GM18951 (cell line): ENCODE measurements at regions not wholly inside any gene's neighbourhood (a gene's known extent, or its start where the extent isn't known, plus 50 kb on each side); places are given as distances from the start of the nearest gene placed in this dataset.

Experiments used
- POLR2A ChIP-seq: IDR thresholded peaks from 4 replicates; pipeline ENCODE4 v1.6.1; 2011; ENCODE audit warnings: mild to moderate bottlenecking; ENCODE audit not compliant: insufficient read length, insufficient read depth; ENCODE audit errors: extremely low read depth
- in situ Hi-C: fragments of 300-500 bp; cut with MboI; formaldehyde crosslinking; loops from one replicate; pipeline ENCODE4 v1.12.0; 2022; ENCODE audit warnings: low sequenced_read_pairs, mixed read lengths, inconsistent platforms; ENCODE audit not compliant: unreplicated experiment

DNA sequence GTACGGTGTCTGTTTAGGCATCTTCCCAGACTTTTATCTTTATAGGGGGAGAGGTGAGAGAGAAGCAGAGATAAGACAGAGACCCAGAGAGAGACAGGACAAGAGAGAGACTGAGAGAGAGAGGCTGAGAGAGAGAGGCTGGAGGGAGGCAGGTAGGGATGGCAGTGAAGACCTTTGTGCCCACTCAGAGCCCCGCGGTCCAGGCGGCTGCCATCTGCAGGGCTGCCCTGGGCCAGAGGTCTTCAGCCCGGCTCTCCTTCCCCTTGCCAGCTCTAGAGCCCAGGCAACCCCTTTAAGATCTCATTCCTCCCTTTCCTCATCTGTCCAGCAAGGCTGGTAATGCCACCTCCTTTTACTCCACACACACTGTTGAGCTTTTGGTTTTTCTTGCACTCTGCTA lies 610.0 kb downstream of the GALR1 start:
- in situ Hi-C loops = no loop called here
- TF ChIP-seq POLR2A = no peak

DNA sequence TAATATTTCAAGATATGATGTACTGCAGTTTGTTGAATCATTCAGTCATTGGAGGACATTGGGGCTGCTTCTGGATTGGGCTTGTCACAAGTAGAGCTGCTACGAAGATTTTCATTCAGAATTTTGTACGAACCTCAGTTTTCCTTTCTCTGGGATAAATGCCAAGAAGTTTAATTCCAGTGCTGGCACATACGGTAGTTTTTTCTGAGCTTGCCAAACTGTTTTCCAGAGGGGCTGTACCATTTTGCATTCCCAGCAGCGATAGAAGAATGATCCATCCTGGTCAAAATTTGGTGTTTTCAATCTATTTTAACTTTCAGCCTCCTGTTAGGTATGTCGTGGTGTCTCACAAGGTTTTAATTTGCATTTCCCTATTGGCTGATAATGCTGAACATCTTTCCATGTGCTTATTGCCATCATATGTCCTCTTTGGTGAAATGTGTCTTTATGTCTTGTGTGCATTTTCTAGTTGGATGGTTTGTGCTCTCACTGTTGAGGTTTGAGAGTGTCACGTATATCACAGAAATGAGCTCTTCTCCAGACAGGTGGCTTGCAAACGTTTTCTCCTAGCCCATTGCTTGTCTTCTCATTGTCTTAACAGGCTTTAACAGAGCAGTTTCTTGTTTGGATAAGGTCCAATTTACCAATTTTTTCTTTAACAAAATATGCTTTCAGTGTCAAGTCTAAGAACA lies 612.6 kb downstream of the GALR1 start:
- no peak for TF ChIP-seq POLR2A
- in situ Hi-C loops = no loop called here

DNA sequence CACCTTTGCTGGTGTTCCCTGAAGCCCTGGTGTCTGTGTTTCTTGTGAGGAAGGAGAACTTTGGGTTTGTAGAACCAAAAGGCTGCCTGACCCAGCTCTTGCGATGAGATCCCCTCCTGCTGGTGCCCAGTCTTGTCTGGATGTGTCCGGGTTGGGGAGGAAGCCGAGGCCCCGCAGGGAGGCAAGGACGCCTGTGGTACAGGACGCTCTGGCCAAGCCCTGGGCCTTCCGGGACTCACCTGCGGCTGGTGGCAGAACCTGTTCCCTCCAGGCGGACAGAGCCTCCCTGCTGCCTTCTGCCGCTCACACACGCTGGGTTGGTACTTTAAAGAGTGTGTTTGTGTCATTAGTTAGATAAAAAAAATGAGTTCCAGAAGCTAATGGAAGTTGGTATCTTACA lies 616.2 kb downstream of the GALR1 start:
- no peak for TF ChIP-seq POLR2A
- in situ Hi-C loops = no loop called here

DNA sequence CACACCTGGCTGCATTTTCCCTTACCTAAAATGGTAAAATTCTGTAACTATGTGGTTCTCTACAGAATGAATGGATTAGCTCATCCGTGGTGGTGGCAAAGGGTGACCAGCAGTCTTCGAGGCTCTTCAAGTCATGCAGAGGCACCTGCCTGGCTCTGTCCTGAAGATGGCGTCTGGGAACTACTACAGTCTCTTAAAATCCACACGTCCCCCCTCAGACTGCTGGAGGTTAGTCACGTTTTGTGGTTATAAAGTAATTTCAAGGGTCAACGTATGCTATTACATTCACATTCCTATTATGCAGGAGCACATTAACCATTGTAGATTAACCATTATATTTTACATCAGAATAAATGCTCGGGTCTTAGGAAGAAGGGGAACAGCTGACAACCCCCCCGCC lies 616.7 kb downstream of the GALR1 start:
- TF ChIP-seq POLR2A = no peak
- in situ Hi-C loops = no loop called here

DNA sequence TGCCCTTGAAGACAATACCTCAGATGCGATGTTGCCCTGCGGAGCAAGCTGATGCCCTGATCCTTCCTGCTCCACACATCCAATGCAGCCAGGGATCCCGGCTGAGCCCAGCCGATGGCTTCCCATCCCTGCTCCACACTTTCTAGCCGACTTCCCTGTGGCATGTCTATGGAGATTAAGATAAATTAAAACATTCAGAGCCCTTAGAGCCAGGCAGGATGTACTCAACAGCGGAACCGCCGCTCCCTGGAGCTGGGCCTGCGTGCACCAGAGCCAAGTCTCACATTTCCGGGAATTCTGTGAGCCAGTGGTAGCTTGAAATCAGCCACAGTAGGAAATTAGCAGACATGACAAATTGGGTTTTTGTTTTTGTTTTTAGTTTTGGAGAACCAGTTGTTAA lies 620.6 kb downstream of the GALR1 start:
- in situ Hi-C loops = no loop called here
- no peak for TF ChIP-seq POLR2A

DNA sequence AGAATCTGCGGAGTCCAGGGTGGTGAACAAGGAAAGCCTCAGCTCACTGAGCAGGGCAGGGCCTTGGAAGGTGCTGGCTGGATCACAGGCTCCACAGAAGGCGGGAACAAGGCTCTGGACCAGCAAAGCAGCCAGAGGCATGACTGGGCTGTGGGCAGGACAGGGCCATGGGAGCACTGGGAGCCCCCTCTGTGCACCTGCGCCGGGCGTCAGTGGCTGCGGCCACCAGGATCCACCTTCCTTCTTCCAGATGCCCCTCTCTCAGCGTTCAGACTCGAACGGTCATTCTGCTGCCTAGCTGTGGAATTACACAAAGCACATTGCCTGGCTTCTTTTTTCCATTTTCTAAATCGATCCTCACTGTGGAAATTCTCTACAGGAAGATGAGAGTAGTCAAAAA lies 621.2 kb downstream of the GALR1 start:
- in situ Hi-C loops = no loop called here
- no peak for TF ChIP-seq POLR2A

DNA sequence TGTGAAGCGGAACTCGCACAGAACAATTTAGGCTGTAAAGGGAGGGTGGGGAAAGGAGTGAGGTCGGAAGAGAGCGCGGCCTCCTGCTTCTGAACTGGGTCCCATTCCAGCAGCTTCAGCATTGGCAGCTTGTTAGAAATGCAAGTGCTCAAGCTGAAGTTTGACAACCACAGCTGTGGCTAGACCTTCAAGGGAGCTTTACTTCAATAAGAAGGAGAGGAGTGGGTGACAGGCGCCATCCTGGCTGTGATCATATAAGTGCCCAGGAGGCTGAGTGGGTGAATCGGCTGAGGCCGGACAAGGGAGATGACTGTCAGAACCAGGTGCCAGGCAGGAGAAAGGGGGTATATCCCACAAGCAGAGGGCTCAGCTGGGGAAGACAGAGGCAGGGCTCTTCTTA lies 622.5 kb downstream of the GALR1 start:
- TF ChIP-seq POLR2A = no peak
- in situ Hi-C loops = no loop called here

DNA sequence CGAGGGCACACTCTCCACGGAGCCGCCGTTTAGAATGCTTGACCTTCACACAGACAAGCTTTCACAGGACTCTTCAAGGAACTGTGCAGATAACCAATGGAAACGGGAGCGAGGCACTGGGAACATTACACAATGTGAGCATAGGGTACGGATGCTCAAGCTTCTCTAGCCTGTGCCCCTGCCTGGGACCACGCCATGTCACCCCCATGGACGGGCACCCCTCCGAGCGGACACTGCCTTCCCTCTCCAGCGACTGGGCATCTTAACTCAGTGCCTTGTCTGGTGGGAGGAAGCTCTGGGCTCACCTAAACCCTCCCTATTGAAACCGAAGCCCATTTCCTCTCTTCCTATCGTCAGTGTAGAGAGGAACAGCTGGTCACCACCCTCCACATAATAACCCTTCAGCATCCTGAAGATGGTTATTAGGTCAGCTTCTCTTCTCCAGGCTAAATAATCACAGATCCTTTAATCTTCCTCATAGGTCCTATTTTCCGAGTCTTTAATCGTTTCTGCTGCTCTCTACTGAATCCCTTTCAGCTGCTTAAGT lies 626.7 kb downstream of the GALR1 start:
- TF ChIP-seq POLR2A = no peak
- in situ Hi-C loops = no loop called here

DNA sequence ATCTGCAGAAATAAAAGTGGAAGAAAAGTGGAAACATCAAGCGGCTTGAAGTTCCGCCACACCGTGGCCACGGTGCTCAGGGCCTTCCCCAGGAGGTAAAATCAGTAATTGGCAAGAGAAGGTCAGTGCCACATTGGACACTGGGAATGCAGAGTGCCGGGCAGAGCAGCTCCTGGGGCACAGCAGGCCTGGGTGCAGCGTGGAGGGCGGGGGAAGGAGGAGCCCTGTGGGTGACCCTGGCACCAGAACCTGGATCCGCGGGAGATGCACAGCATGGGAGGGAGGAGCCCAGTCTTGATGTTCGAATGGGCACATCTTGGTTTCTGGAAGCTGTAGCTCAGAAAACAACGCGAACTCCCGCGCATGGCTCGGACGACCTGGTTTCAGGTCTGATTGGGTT lies 630.2 kb downstream of the GALR1 start:
- in situ Hi-C loops = no loop called here
- TF ChIP-seq POLR2A = no peak

DNA sequence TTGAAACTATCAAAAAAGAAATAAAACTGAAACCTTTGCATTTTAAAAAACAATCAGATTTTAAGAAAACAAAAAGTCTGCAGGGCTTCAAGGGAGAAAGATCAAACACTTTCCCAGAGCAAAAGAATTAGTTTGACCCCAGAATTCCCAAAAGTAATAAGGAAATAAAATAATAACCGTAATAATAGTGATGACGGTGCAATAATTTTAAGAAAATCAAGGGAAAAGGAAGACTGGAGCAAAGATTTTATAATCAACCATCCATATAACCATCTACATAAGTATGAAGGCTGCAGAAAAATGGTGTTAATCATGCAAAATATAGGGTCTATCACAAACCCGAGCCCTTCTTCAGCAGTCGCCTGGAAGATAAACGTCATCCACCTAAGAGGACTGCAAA lies 634.8 kb downstream of the GALR1 start:
- no peak for TF ChIP-seq POLR2A
- in situ Hi-C loops = no loop called here

DNA sequence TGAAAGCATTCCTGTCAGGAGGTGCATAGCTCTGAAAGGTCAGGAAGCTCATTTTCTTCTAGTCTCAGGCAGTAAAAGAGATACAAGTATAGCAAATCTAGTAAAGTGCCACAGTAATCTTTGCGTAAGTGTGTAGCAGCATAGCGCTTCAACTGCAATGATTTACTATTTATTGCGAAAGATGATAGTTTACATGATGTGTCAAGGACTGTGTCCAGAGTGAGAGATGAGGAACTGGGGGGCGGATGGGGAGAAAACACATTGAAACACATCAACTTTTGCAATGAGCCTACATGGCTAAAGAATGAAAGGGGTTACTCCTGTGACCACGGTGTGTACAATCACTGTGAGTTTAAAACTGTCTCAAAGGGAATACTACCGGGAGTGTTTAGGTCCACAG lies 644.4 kb downstream of the GALR1 start:
- in situ Hi-C loops = no loop called here
- no peak for TF ChIP-seq POLR2A

DNA sequence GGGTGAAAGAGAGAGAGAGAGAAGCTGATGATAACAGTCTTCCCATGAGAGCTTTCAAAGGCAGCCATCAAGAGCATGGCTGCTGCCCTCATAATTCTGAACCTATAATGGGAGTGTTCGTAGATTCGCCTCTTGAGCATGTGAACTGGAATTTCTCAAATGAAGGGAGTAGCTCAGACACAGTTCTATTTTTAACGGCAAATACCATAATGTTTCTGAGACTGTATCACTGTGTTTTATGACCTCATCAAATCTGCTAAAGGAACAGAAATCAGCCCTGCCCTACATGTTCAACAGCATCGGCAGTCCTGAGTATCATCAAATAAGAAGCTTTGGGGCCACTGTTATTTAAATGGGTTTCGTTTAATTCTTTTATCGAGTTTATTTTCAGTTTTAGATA lies 645.6 kb downstream of the GALR1 start:
- in situ Hi-C loops = no loop called here
- no peak for TF ChIP-seq POLR2A

DNA sequence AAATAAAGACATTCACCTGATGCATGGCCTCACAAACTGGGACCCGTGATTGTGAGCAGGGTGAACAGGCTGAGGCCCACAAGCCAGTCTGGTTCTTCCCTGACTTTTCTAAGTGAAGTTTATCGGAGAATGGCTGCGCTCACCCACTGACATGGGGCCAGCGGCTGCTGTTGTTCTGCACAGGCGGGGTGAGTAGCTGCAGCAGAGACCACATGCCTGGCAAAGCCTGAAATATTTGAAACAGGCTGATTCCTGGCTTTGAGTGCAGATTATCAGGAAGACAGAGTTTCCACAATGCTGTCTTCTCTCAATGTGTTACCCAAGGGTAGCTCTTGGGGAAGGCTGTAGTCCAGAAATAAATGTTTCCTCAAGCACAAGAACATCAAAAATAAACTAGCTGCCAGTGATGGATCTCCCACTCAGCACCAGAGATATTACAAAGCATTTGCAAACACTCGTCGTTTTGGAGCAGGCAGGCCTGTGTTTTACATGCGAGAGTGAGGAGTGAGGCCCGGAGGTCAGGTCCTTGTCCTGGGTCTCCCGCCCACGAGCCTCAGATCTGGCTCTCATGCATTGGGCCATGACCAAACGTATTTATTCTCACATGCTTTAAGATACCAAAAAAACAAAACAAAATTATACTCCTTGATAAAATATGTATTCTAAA lies 647.1 kb downstream of the GALR1 start:
- no peak for TF ChIP-seq POLR2A
- in situ Hi-C loops = no loop called here

DNA sequence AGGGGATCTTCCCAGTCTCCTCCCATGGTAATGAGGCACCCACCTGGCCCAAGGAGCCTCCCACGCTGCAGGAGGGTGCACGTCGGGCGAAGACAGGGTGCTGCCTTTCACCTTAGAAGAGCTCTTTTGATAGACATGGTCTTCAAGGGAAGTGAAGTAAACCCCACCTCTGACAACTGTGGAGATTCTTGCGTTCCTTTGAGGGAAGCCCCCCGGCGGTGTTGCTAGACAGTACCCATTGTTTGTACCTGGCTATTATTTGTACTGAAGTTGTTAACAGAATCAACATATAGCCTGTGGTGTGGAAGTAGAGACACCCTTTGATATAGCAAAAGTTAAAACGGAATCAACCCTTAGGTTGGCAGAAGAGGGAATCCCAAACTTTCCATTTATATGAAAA lies 648.0 kb downstream of the GALR1 start:
- in situ Hi-C loops = no loop called here
- no peak for TF ChIP-seq POLR2A
